Dendritic cell treated with granulocyte-macrophage colony-stimulating factor and Interleukin-4, amounts not matched to agents 40 ng/mL and 50 ng/mL, for 4 days (primary cell): ENCODE measurements at regions not wholly inside any gene's neighbourhood (a gene's known extent, or its start where the extent isn't known, plus 50 kb on each side); places are given as distances from the start of the nearest gene placed in this dataset.

ENCODE experiments used
- H3K27ac Mint-ChIP-seq: one replicate; pipeline ENCODE4 v1.8.0; 2022; ENCODE audit warnings: mild to moderate bottlenecking, mixed read lengths
- H3K27me3 Mint-ChIP-seq: one replicate; pipeline ENCODE4 v1.8.0; 2022; ENCODE audit warnings: mild to moderate bottlenecking, mixed read lengths
- H3K36me3 Mint-ChIP-seq: one replicate; pipeline ENCODE4 v1.8.0; 2022; ENCODE audit warnings: low read depth, mixed read lengths
- H3K4me1 Mint-ChIP-seq: one replicate; pipeline ENCODE4 v1.8.0; 2022; ENCODE audit warnings: low read depth, mixed read lengths
- H3K4me3 Mint-ChIP-seq: one replicate; pipeline ENCODE4 v1.8.0; 2022; ENCODE audit warnings: mild to moderate bottlenecking, moderate library complexity, mixed read lengths
- H3K9me3 Mint-ChIP-seq: one replicate; pipeline ENCODE4 v1.8.0; 2022; ENCODE audit warnings: mixed read lengths
- intact Hi-C: fragments of 100-400 bp; cut with micrococcal nuclease; formaldehyde crosslinking; loops from one replicate; pipeline ENCODE4 v1.15.0; 2022

DNA sequence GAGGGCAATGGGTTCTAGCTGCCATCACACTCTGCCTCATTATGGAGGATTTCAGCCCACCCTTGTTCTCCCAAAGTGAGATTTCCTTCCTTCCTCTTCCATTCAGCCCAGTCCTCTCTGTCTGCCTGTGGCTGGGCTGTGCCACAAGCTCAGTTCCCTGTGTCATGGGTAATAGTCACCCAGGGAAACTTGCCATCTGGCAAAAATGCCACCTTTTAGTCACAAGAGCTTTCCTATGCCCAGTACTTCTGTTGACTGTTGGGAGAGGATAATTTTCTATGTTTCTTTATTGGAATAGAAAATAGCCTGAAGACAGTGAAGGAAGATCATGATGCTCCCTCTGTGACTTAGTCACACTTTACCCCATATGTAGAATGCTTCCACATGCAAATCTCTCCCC lies 71.4 kb downstream of the TLR4 start:
- peak overlapping the region; percentile 28 for H3K27ac Mint-ChIP-seq
- intact Hi-C loops, result no loop called here
- H3K4me3 Mint-ChIP-seq, result no peak overlapping the region
- peaks cover 62% of the 10 kb centered on the region for H3K4me1 Mint-ChIP-seq
- H3K36me3 Mint-ChIP-seq, result no peaks in the 10 kb centered on the region
- peaks cover 4% of the 10 kb centered on the region for H3K27me3 Mint-ChIP-seq
- no peaks in the 10 kb centered on the region for H3K9me3 Mint-ChIP-seq

DNA sequence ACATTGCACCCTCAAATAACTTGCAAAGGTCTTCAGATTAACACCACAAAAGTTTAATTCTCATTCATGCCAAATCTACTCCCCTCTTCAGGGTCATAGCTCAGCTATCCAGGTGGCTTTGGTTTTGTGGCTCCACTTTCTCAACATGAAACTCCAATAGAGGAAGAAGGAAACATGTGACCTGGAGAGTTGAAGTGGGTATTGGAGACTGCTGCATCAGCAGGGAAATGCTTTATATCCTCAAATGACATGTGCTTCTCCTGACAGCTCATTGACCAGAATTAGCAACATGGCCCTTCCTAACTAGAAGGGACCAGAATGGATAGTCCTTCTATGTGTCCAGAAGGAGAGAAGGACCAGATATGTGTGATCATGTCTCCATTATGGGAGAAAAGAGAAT lies 73.6 kb downstream of the TLR4 start:
- H3K4me1 Mint-ChIP-seq, result peaks cover 59% of the 10 kb centered on the region
- no peaks in the 10 kb centered on the region for H3K36me3 Mint-ChIP-seq
- intact Hi-C loops, result no loop called here
- peaks cover 4% of the 10 kb centered on the region for H3K27me3 Mint-ChIP-seq
- H3K9me3 Mint-ChIP-seq, result no peaks in the 10 kb centered on the region
- H3K27ac Mint-ChIP-seq, result peak overlapping the region; percentile 62
- H3K4me3 Mint-ChIP-seq, result no peak overlapping the region

DNA sequence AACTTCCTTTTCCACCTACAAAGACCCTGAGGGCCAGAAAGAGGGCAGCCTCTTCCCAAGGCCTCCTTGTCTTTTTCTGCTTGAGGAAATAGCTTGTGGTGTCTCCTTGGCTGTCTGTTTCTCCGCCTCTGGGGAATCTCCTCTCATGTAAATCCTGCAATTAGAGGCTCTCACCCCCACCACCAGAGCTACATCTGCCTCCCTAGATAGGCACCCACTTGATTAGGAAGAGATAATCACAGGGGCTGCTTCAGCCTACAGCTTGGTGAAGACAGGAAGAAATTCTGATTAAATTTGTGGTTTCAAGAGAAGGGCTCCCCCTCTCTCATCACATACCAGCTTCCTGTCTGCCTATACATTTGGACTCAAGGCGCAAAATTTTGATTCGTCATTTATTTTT lies 75.6 kb downstream of the TLR4 start:
- intact Hi-C loops, result loop anchor here (5.0 kb wide), 3 partner anchors 32 to 57 kb away; no protein-coding TSS in a partner anchor
- no peak overlapping the region for H3K4me3 Mint-ChIP-seq

DNA sequence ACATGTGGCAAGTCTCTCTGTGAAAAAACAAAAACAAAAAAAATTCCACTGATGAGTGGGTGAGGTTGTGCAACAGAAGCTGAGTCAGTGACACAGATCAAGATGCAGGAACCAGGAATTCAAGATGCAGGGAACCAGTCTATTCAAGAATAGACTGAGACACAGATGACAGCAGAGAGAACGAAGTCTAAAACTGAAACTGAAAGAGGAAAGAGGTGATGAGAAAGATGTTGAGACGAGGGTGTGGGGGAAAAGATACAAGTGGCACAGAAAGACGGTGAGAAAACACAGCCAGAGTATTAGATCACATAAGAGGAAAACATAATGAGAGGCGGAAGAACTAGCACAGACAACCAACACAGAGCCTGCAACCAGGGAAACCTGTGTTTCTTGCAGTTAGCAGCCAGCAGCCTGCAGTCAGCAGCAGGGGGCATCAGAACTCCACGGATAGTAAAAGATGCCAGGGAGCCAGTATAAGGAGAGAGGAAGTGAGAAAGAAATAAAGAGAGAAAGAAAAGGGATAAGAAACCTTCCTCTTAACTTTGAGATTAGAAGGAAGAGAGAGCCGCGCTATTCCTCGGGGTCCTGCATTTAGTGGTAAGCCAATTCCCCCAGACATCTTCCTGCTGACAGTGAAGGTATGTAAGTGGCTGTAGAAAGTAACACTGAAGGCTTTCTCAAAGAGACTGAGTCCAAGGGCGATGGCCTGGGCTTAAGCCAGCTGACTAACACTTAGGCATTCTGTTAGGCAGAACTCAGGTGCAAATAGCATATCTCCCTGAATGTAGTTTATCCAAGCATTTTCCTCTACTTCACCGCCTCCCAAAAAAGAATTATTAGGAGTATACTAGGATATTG lies 79.0 kb downstream of the TLR4 start:
- intact Hi-C loops, result loop anchor here (1.0 to 5.0 kb wide), 7 partner anchors 36 to 1506 kb away; partner anchors contain the start of gene TLR4
- no peak overlapping the region for H3K4me3 Mint-ChIP-seq
- peaks cover 39% of the 10 kb centered on the region for H3K4me1 Mint-ChIP-seq
- H3K36me3 Mint-ChIP-seq, result no peaks in the 10 kb centered on the region
- H3K27me3 Mint-ChIP-seq, result peaks cover 2% of the 10 kb centered on the region
- H3K9me3 Mint-ChIP-seq, result no peaks in the 10 kb centered on the region
- H3K27ac Mint-ChIP-seq, result no peak overlapping the region

More for the DNA sequence above, 75.6 kb downstream of the TLR4 start:
- H3K4me1 Mint-ChIP-seq, result peaks cover 41% of the 10 kb centered on the region
- H3K27me3 Mint-ChIP-seq, result peaks cover 2% of the 10 kb centered on the region
- no peaks in the 10 kb centered on the region for H3K36me3 Mint-ChIP-seq
- H3K27ac Mint-ChIP-seq, result peak overlapping the region; percentile 55
- no peaks in the 10 kb centered on the region for H3K9me3 Mint-ChIP-seq

DNA sequence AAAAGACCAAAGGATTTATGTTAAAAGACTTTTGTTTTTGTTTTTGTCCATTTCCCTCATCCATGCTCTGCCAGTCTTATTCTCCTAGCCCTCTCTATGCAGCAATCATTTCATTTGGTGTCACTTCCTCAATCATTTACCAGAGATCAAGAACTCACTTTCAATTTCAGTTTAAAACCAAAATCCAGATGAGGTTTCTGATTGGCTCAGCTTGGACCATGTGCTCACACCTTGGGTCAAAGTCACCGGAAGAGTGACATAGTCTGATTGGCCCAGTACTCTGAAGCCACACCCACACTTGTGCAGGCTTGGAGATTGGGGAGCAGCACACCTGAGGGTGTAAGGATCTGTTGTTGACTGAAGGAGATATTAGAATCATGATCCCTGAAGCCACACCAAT lies 79.6 kb downstream of the TLR4 start:
- Mint-ChIP-seq H3K4me3 (no peak overlapping the region), H3K9me3 (no peaks in the 10 kb centered on the region)
- intact Hi-C loops, result loop anchor here (1.0 to 5.0 kb wide), 6 partner anchors 37 to 1505 kb away; partner anchors contain the start of gene TLR4

DNA sequence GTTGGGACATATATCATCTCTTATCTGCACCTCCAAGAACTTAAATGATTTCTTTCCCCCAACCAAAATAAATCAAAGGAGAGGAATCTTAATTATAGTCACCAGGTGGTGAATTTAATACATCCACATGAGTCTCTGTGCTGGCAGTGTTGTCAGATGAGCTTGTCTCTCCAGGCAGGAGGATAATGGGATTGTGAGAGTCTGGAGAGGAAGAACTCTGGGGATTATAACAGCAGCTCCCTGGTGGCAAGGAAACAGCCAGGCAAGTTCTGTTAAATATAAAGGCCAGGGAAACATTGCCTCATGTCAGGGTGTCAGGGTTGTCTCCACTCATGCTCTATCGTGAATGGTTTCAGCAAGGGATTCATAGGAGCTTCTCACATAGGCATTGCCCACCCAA lies 80.8 kb downstream of the TLR4 start:
- Mint-ChIP-seq H3K36me3 (no peaks in the 10 kb centered on the region), H3K4me1 (peaks cover 31% of the 10 kb centered on the region), H3K27ac (no peak overlapping the region), H3K4me3 (no peak overlapping the region), H3K27me3 (no peaks in the 10 kb centered on the region), H3K9me3 (no peaks in the 10 kb centered on the region)
- intact Hi-C loops, result loop anchor here (5.0 kb wide), 3 partner anchors 38 to 63 kb away; no protein-coding TSS in a partner anchor

More for the DNA sequence above, 79.6 kb downstream of the TLR4 start:
- Mint-ChIP-seq H3K36me3 (no peaks in the 10 kb centered on the region), H3K4me1 (peaks cover 41% of the 10 kb centered on the region), H3K27me3 (peaks cover 2% of the 10 kb centered on the region), H3K27ac (no peak overlapping the region)

DNA sequence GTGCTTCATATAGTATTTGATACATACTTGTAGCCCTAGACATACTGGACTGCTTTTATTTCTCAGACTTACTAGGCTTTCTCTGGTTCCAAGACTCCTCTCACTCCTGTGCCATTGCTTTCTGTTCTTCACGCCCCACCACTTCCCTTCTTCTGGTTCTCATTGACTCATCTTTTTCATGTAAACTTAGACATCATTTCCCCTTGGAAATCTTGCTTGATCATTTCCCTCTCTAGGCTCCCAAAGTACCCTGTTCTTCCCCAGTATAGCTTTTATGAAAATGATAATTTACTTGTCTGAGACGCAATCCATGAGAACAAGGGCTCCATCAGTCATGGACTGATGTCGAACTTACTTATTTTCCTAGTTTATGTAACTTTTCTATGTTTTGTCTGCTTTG lies 83.5 kb downstream of the TLR4 start:
- intact Hi-C loops, result no loop called here
- H3K27me3 Mint-ChIP-seq, result no peaks in the 10 kb centered on the region
- no peaks in the 10 kb centered on the region for H3K9me3 Mint-ChIP-seq
- peaks cover 25% of the 10 kb centered on the region for H3K4me1 Mint-ChIP-seq
- no peaks in the 10 kb centered on the region for H3K36me3 Mint-ChIP-seq
- peak overlapping the region; percentile 55 for H3K27ac Mint-ChIP-seq
- peak overlapping the region; percentile 11 for H3K4me3 Mint-ChIP-seq

DNA sequence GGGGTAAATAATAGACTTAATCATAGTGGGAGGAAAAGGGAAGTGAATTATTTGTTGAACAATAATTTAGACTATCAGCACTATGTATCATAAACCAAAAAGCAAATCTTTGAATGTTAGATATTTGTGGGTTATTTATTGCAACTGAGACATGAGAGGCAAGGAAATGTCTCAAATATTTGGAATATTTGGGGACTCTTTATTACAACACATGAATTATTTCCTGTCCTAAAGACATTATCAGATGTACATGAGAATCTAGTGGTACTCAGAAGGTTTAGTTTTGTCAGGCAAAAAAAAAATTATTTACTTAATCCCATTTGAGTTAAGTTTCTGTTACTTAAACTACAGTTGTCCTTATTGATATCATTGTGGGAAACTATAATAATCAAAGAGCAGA lies 91.1 kb downstream of the TLR4 start:
- Mint-ChIP-seq H3K36me3 (no peaks in the 10 kb centered on the region), H3K27me3 (peaks cover 13% of the 10 kb centered on the region), H3K27ac (no peak overlapping the region), H3K4me1 (no peaks in the 10 kb centered on the region), H3K9me3 (no peaks in the 10 kb centered on the region), H3K4me3 (no peak overlapping the region)
- intact Hi-C loops, result no loop called here

DNA sequence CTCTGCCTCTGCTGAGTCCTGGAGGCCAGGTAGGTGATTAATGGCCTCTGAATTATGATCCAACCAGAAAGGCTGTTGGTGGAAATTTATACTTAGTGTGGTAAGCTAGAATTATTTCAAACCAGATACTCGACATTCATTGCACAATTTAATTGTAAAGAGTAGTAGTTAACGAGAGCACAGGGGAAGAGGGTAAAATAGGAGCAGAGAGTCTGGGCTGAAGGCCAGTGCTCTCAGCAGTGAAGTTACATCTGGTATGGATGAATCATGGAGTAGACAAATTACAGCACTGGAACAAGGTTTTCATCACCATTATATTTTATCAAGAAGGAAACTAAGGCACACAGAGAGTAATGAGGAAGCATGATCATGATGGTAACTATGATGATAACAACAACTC lies 92.5 kb downstream of the TLR4 start:
- Mint-ChIP-seq H3K4me1 (no peaks in the 10 kb centered on the region), H3K27ac (no peak overlapping the region), H3K36me3 (no peaks in the 10 kb centered on the region), H3K4me3 (no peak overlapping the region), H3K9me3 (no peaks in the 10 kb centered on the region), H3K27me3 (peaks cover 17% of the 10 kb centered on the region)
- intact Hi-C loops, result no loop called here

DNA sequence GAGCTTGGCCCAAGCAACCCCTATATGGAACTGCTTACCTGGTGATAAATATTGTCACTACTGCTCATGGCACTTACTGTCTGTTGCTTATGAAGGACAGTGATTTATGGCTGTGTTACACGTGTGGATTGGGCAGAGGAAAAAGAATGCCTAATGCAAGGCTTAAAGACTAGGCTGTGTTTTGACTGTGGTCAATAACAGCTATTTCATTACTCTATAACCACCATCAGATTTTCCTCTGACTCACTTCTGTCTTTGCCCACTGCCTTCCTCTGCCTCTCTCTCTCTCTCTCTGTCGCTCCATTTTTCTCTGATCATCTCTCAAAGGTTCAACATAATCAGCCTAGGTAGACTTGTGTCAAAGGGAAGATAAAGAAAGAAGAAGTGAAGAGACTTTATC lies 96.2 kb downstream of the TLR4 start:
- Mint-ChIP-seq H3K4me3 (no peak overlapping the region), H3K27me3 (peaks cover 24% of the 10 kb centered on the region), H3K27ac (no peak overlapping the region), H3K9me3 (no peaks in the 10 kb centered on the region), H3K36me3 (no peaks in the 10 kb centered on the region), H3K4me1 (no peaks in the 10 kb centered on the region)
- intact Hi-C loops, result no loop called here

DNA sequence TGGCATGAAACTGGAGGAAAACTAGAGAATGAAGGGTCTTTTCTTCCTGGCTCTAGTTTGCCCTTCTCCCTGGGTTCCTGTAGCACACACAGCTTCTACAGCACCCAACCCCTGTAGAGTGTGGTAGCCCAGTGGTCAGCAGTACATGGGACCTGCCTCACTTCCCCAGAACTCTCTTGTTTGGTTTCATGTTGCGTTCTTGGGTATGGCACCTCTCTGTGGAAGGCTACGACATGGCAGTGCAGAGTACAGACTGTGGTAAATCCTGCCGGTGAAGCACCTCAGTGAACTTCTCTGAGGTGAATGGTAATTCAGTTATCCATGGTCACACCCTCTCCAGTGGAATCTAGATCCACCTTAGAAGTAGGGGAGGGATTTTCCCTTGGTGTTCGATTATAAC lies 105.5 kb downstream of the TLR4 start:
- Mint-ChIP-seq H3K4me3 (no peak overlapping the region), H3K27me3 (peaks cover 20% of the 10 kb centered on the region), H3K27ac (no peak overlapping the region), H3K4me1 (no peaks in the 10 kb centered on the region), H3K36me3 (no peaks in the 10 kb centered on the region), H3K9me3 (peaks cover 10% of the 10 kb centered on the region)
- intact Hi-C loops, result no loop called here

DNA sequence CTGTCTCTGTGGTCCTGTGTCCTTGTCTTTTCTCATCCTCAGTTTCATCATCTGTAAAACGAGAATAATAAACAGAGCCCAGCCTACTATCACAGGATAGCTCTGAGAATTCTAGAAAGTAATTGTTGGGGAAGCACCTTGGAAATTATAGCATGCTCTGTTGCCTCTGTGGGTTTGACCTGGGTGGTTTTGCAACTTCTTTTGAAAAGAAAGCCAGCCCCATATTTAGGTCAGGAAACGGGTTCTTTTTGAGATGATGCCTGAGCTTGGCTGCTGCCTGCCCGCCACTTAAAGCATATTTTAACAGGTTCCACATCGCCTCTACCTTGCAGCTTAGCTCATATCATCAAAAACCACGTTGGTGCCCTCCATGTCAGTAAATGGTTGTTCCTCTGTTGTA lies 111.1 kb downstream of the TLR4 start:
- intact Hi-C loops, result no loop called here
- Mint-ChIP-seq H3K9me3 (peaks cover 10% of the 10 kb centered on the region), H3K27ac (no peak overlapping the region), H3K4me3 (no peak overlapping the region), H3K4me1 (no peaks in the 10 kb centered on the region), H3K36me3 (no peaks in the 10 kb centered on the region), H3K27me3 (peaks cover 8% of the 10 kb centered on the region)

DNA sequence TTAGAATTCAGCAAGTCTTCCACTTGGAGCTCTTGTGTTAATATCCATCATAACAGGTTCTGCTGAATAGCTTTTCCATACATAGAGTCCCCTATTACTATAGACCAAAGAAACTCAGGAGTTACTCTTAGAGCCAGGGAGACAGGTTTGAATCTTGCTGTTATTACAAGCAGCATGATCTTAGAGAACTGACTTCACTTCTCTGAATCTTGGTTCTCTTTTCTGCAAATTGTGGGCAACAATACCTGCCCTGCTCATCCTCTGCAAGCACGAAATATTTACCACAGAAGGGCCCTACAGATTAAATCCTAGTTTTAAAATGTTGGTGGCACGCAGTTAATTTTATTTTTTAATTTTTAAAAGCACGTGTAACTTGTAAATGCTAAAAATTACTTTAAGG lies 111.7 kb downstream of the TLR4 start:
- Mint-ChIP-seq H3K27ac (no peak overlapping the region), H3K4me3 (no peak overlapping the region), H3K4me1 (no peaks in the 10 kb centered on the region), H3K27me3 (peaks cover 6% of the 10 kb centered on the region), H3K9me3 (peaks cover 10% of the 10 kb centered on the region), H3K36me3 (no peaks in the 10 kb centered on the region)
- intact Hi-C loops, result no loop called here

DNA sequence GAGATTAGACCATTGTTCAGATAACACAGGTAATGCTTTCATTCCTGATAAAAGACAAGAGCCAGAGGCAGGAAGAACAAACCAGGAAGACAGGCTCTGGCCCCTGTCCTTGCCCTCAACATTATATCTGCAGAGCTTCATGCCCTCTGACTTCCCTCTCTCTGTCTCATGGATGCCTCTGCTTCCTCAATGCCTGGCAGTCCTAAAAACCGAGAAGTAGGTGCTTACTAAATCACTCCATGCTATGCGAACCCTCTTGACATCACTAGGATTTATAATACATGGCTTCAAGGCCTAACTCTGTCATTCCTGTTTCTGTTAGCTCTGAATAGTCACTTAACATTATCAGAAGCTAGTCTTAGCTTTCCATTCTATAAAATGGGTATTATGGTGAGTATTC lies 117.8 kb downstream of the TLR4 start:
- Mint-ChIP-seq H3K27ac (no peak overlapping the region), H3K27me3 (no peaks in the 10 kb centered on the region)

DNA sequence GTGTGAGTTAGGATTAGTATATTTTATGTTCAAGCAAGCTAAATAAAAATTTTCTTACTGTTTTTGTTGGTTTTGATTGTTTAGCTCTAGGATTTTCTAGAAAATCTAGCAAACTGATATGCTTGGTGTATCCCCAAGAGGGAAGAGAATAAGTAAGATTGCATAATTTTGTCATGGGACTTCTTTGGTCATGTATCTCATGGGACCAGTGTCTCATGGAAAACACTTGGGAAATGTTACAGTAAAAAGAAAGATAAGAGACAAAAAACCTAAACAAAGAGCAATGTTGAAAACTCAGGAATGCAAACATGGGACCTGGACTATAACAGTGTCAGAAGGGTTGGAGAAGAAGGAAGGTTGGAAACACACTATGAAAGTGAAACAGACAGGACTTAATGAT lies 119.4 kb downstream of the TLR4 start:
- no peaks in the 10 kb centered on the region for H3K9me3 Mint-ChIP-seq
- H3K4me1 Mint-ChIP-seq, result peaks cover 41% of the 10 kb centered on the region
- no peak overlapping the region for H3K4me3 Mint-ChIP-seq
- H3K36me3 Mint-ChIP-seq, result no peaks in the 10 kb centered on the region
- H3K27ac Mint-ChIP-seq, result peak overlapping the region; percentile 47
- intact Hi-C loops, result no loop called here
- H3K27me3 Mint-ChIP-seq, result no peaks in the 10 kb centered on the region

More for the DNA sequence above, 117.8 kb downstream of the TLR4 start:
- intact Hi-C loops, result no loop called here
- no peaks in the 10 kb centered on the region for H3K9me3 Mint-ChIP-seq
- peaks cover 31% of the 10 kb centered on the region for H3K4me1 Mint-ChIP-seq
- no peak overlapping the region for H3K4me3 Mint-ChIP-seq
- H3K36me3 Mint-ChIP-seq, result no peaks in the 10 kb centered on the region
